HG02870 (cell line): ENCODE measurements at regions not wholly inside any gene's neighbourhood (a gene's known extent, or its start where the extent isn't known, plus 50 kb on each side); places are given as distances from the start of the nearest gene placed in this dataset.

Experiments used
- ATAC-seq: cut with Tn5 transposase; IDR thresholded peaks from one replicate; pipeline ENCODE4 v1.9.1; 2021; ENCODE audit warnings: mild to moderate bottlenecking, moderate library complexity; ENCODE audit not compliant: unreplicated experiment

DNA sequence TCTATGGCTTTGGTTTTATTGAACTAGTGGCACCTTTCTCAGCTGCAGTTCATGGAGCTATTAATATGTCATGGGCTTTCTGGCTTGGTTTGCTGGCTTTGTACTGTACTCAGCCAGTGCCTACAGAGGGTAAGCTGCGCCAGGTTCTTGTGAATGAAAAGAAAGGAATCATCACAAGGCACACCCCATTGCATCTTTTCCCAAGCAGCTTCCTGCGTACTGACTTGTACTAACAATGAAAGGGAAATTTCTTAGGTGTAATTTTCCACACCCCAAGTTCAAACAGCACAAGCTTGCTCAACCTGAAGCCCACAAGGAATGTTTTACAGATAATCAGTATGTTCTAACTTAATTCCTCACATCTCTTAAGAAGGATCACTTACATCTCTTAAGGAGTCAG is 78.0 kb upstream of the TNFSF18 start:
- no peak for ATAC-seq

DNA sequence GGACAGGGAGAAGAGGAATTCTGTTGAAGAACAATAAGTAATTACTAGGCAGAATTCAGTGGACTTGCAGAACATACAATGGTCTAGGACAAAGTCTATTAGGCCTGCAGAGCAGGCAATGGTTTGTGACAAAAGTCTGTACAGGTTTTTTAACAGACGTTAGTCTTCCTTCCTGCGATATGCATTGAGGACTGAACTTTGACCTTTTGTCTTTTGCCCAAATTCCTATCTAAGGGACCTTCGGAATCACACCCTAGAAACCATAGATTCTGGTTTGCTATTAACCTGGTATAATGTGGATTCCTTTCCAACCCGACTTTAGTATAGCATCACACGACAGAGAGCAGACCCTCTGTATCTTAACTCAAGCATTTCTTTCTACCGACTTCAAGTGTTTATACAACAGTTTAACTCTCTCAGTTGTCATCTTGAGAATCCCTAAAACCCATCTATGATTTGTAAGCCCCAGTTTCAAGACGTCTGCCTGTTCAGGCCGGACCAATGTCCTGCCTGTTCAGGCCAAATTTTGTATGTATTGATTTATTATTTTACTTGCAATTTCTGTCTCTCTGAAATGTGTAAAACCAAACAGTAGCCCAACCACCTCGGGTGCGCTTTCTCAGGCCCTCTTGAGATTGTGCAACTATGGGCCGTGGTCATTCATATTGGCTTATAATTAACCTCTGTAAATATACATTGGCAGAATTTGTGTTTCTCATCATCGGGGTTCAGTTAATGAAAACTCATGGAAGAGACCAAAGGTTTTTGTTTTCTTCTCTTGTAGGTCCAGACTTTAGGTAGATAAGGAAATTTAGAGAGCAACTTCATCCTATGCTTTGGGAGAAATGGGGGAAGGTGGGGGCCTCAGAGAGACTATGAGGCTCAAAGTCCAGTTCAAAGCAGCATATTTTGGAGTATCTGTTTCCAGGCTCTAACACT is 76.9 kb upstream of the TNFSF18 start:
- no peak for ATAC-seq

DNA sequence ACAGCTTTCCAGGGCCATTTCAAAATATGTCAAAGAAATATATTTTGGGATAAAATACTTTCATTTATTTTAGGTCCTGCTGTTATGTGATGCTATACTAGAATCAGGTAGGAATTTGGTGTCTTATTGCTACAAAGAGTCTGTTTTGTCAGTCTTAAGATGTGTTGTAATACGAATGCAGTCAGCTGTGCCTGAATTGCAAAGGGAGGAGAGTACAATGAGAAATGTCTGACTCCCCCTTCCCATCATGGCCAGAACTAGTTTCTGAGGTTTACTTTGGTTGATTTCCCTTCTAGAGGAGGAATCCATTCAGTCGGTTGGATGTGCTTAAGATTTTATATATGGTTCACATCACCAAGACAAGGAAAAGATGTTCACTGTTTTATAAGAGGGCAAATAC is 75.7 kb upstream of the TNFSF18 start:
- ATAC-seq = no peak

DNA sequence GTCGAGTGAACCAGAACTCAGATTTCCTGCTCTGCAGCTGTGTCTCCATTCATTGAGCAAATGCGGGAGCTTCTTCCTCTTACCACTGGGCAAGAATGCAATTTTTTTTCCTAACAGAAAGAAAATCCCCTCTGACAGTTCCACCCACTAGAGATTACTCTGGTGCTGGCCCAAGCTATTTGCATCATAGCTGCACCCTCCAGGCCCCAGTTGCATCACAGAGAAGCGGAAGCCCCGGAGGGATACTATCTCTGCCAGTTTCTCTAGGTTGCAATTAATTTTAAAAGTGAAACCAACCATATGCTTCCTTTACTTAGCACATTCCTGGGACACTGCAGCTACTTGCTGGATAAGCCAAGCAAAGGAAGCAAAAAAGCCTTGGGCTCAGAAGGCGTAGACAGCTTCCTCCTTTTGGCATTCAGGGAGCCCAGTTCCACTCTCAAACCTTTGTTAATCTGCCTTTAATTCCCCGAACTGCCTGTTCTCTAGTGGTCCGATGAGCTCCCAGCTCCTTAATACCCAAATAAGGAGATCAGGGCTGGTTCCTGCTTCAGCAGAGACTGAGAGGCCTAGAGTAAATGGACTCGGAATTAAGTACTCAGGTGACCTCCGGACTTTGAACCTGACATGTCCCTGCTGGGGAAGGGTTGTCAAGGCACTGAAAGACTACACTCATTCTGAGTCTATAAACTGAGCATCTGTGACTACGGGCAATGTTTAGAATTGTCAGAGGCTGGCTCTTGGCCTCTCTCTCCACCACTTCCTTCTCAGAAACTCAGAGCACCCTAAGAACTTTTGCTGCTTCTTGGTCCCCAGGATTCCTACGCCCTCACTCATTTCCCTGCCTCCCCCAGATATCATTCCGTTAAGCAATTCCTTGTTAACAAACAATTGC is 72.5 kb upstream of the TNFSF18 start:
- no peak for ATAC-seq

DNA sequence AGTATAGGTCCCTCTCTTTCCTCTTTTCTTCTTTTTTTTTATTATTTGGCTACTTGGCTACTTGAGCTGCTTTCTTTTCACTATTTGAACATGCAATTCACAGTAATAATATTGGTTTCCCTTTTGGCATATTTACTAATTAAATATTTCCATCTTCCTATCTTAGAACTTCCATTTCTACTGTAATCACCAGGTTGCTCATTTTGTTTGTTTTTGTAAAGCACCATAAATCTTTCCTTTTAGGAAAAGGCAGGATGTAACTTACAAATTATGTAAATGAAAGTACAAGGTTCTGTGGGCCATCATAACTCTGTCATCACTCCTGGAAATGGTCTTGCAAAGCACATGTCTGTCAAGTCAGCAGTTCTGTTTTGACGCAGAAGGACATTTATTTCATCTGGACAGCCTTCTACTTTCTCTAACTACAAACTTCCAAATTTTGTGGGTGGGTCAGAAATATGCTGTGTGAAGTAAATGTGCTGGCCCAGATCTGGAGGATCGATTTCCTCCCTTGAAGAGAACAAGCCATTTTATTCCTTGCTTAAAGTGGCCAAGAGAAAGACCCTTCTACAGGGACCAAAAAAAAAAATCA is 71.7 kb upstream of the TNFSF18 start:
- ATAC-seq = no peak

DNA sequence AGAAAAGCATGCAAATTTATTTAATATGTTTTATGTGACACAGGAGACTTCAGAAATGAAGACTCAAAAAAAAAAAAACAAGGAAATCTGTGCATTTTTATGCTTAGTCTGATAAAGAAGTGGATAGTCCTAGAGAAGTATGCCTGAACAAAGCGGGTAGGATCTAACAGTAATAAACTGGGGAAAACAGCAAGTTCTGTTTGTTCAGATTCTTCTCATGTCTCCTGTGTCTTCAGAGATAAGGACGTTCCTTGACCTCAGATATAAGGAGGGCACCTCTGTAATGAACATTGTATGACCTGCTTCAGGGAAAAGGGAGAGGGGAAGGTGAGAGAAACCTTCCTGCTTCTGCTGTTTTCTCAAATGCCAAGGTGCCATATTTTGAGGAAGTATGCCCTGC is 67.7 kb upstream of the TNFSF18 start:
- no peak for ATAC-seq

DNA sequence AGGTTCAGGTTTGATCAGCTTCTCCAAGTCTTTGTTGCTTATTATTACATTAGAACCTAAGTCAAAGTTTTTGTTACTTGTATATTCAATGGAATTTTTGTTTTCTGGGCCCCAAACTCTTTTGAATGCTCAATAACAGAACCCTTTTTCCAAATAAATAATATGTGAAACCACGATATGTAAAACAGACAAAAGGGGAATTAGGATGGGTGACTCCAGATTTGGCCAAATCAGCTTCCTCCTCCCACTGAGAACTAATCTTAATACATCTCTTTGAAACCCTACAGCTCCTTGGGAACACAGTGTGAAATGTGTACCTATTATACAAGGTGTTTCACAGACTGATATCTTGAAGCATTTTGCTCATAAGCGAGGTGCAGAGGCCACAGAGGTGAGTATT is 67.0 kb upstream of the TNFSF18 start:
- no peak for ATAC-seq

DNA sequence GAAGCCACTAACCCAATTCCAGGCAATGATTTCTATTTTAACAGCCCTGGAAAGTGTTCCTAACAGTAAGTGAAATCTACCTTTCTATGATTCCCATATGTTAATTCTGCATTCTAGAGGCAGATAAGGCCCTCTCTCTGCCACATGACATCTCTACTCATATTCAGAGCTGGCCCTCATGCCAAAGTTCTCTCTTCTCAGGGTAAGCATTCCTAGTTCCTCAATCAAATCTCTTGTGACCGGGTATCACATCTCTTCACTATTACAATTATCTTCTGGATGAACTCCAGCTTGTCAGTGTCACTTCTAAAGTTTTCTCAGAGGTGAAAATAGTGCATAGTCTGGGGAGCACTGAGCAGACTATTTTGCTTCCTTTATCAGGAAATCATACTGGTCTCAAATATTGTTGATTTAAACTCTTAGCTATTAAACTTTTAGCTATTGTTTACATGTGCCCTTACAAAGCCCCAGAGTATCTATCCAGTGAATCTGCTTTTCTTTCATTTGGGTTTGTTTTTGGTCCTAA is 66.4 kb upstream of the TNFSF18 start:
- ATAC-seq = no peak

DNA sequence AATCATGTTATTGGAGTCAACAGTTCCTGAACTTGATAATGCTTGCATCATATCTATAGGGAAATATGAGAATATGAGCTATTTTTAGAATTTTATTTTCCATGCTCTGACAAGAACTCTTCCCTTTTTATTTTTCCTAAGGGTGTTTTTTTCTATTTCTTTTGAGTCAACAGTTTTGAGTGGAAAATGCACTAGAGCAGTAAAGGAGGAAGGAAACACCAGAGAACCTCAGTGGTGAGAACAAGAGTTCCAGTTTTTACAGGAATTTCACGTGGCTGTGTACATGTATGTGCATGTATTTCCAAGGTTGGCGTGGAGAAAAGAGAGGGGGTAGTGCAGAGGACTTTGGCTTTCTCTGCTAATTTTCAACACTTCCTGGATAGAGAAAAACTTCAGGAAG is 63.6 kb upstream of the TNFSF18 start:
- no peak for ATAC-seq

DNA sequence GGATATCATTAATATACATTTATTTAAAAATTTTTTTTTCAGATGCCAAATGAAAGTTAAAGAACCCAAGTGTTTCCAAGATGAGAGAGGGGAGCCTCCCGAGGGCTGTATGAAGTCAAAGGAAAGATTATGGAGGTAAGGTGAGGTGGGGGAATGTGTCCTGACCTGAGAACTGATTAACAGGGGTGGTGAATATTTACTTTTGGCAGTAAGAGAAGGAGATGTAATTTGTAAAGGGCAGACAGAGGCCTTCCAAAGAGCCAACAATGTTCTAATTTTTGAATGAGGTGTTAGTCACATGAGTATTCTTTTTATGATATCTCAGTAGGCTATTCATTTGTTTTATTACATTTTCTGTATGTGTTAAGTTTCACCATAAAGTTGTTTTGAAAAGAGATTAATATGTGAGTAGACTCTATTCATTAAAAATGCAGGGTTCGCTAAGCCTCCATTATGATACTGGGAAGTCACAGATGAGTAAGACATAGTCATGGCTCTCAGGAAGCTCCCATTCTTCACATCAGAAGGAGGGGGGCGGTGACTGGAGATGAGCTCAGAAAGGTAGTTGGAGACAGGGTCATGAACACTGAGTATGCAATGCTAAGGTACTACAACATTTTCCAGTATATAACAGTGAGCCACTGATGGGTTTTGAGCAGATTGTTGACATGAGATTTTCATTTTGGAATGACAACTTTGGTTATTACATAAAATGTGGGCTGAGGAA is 62.4 kb upstream of the TNFSF18 start:
- ATAC-seq = no peak

DNA sequence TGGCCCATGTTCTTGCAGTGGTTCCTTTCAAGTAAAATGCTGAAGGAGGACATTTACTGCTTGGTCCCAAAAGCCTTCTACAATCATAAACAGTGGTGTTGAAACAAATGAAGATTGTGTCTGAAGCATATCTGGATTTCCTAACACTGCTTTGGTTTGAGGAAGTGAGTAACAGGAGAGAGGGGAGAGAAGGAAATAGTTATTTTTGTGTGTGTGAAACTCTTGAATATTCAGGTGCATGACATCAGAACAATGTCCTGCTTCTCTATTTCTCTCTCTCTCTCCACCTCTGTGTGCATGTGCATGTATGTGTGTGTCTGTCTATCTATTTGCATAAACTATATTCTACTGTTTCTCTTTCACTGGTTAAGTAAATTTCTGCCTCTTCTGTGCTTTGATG is 61.4 kb upstream of the TNFSF18 start:
- ATAC-seq = peak; percentile 99

DNA sequence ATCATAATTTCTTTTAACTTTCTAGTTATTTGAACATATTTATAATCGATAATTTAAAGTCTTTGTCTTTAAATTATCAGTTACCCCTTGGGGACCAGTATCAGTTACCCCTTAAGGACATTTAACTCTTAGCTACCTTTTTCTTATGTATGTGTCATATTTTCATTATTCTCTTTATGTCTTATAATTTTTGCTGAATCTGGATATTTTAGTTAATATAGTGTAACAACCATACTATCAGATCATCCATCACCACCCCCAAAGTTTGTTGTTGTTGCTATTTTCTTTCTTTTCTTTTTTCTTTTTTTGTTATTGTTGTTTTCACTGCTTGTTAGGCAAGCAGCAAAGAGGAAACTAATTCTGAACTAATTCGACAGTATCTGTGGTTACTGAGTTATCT is 57.0 kb upstream of the TNFSF18 start:
- ATAC-seq = no peak

DNA sequence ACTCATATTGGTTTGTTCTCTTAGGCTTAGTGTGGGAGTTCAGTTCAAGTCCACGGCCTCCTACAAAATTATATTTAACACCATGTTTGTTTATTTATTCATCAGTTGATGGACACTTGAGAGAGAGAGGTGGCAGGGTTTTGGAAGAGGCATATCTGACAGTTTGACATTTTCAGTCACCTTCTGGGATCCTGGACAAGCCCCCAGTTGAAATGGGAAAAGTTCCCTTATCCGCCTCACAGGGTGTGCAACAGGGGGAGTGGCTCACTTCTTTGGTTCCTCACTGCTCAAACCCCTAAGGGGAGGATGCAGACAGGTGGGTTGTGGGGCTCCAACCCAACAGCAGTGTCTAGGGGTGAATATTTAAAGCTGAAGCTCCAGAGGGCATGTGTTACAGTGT is 52.3 kb upstream of the TNFSF18 start:
- ATAC-seq = no peak

DNA sequence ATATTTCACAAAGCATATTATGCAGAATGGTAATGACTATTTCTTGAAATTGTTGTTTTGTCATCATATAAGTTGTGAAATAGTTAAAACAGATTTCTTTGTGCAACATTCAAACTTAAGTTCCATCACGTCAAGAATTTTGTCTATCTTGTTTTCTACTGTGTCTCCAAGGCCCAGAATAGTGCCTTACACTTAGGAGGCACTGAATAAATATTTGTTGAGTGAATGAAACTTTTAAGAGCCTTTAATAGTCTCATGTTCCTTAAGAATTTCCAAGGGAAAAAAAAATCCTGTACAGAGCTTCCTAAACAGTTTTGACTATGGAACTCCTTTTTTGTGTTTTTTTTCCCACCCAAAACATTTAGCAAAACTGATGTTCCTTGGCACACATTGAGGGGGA is 50.8 kb upstream of the TNFSF18 start:
- ATAC-seq = no peak

DNA sequence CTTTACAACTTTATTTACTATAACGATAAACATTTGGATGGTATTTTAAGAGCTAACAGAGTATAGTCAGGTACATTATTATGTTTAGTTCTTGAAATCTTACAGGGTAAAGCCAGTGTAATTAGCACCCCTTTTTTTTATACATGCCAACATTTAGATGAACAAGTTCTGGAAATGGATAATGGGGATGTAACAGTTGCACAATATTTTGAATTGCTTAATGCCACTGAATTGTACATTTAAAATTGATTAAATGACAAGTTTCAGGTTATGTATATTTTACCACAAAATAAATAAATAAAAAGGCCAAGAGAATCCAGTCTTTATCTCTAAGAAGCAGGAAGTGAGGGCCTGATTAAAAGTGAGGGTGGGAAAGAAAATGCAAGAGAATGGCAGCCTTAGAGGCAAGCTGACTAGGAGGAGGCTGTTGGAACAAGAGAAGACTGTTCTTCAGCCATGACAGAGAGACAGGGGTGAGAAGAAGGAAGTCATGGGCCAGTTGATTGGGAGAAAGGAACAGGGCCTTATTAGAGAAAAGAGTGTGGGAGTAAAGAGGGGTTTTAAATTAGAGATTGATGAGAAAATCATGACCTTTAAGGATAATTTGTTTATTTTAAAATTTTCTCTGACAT is 49.9 kb upstream of the TNFSF18 start:
- no peak for ATAC-seq
